Stimulated activated CD8-positive, alpha-beta memory T cell treated with anti-CD3 and anti-CD28 coated beads, Interleukin-7, amount 100 ng/mL, for 1 hour (primary cell): ENCODE measurements at regions not wholly inside any gene's neighbourhood (a gene's known extent, or its start where the extent isn't known, plus 50 kb on each side); places are given as distances from the start of the nearest gene placed in this dataset.

ENCODE experiments used
- DNase-seq, 2 donors: peaks; one replicate each; pipeline ENCODE4 v3.0.0-alpha.2; 2020; ENCODE audit warnings: low read depth in 2 of 2

GRCh38 chr12:88756917-88757316 lies 176.6 kb upstream of the KITLG start:
- DNase-seq = no peak

- DNase-seq = no peak
Observed at GRCh38 chr12:88756153-88756552, 175.9 kb upstream of the KITLG start.

- DNase-seq = no peak
Observed at GRCh38 chr12:88753707-88754106, 173.4 kb upstream of the KITLG start.

GRCh38 chr12:88753066-88753465 lies 172.8 kb upstream of the KITLG start:
- DNase-seq = no peak

- no peak for DNase-seq
Observed at GRCh38 chr12:88752183-88752582, 171.9 kb upstream of the KITLG start.

GRCh38 chr12:88750867-88751543 lies 170.7 kb upstream of the KITLG start:
- DNase-seq = no peak

- DNase-seq = no peak
Observed at GRCh38 chr12:88746386-88746785, 166.1 kb upstream of the KITLG start.

- DNase-seq = no peak
Observed at GRCh38 chr12:88743946-88744685, 163.8 kb upstream of the KITLG start.

- no peak for DNase-seq
Observed at GRCh38 chr12:88737838-88738472, 157.7 kb upstream of the KITLG start.

GRCh38 chr12:88736031-88736430 lies 155.8 kb upstream of the KITLG start:
- DNase-seq = no peak

GRCh38 chr12:88733008-88733407 lies 152.7 kb upstream of the KITLG start:
- DNase-seq = no peak

- no peak for DNase-seq
Observed at GRCh38 chr12:88729196-88729595, 148.9 kb upstream of the KITLG start.

- DNase-seq = no peak
Observed at GRCh38 chr12:88726806-88727720, 146.8 kb upstream of the KITLG start.

GRCh38 chr12:88725592-88726143 lies 145.4 kb upstream of the KITLG start:
- no peak for DNase-seq

- no peak for DNase-seq
Observed at GRCh38 chr12:88723219-88723618, 142.9 kb upstream of the KITLG start.

GRCh38 chr12:88720785-88721650 lies 140.7 kb upstream of the KITLG start:
- DNase-seq = no peak

GRCh38 chr12:88720231-88720630 lies 140.0 kb upstream of the KITLG start:
- DNase-seq = no peak

GRCh38 chr12:88717188-88717587 lies 136.9 kb upstream of the KITLG start:
- no peak for DNase-seq

GRCh38 chr12:88716240-88716639 lies 136.0 kb upstream of the KITLG start:
- DNase-seq = no peak

- no peak for DNase-seq
Observed at GRCh38 chr12:88715673-88716072, 135.4 kb upstream of the KITLG start.
